ENCODE measurements at regions not wholly inside any gene's neighbourhood (a gene's known extent, or its start where the extent isn't known, plus 50 kb on each side); places are given as distances from the start of the nearest gene placed in this dataset.
"Not testable (repeated sequence)": the region's sequence is repeated elsewhere in the genome, so short reads cannot be mapped to it uniquely, and the experiment has no call there.

GRCh38 chr10:30709229-30709628 is 79.7 kb upstream of the LYZL2 start:
- Mint-ChIP-seq H3K27ac (no peak overlapping the region), H3K27me3 (ENCODE audit: low read depth) (peaks cover 4% of the 10 kb centered on the region), H3K9me3 (ENCODE audit: insufficient read depth) (peaks cover 13% of the 10 kb centered on the region), H3K36me3 (ENCODE audit: low read depth) (peaks cover 18% of the 10 kb centered on the region), H3K4me1 (ENCODE audit: low read depth) (peaks cover 25% of the 10 kb centered on the region), H3K4me3 (no peak overlapping the region)
- ATAC-seq (no peak), DNase-seq (no peak)
- POLR2A ChIA-PET = no interaction called here
- CTCF ChIA-PET = interaction anchor here (0.8 to 2.5 kb wide), 8 partner anchors 9 to 720 kb away, joined by 3 to 19 read pairs (median 4); no protein-coding TSS in a partner anchor

DNA sequence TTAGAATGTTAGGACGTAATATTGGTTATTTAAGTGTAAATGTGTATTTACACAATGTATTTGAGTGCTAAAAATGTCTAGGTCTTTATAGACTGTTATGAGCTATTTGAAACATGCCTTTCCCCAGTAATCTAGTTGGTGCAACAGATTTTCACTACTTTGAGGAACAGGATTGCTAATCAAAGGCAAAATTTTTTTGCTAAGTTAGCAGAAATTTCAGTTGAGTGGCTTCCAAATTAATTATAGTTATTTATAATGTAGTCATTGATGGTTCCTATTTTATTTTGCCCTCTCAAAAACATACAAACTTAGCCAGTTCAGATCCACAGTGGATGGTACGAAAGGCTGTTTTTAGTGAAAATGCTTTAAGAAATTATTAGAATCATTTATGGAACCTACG is 78.7 kb upstream of the LYZL2 start:
- Mint-ChIP-seq H3K27me3 (ENCODE audit: low read depth) (peaks cover 4% of the 10 kb centered on the region), H3K36me3 (ENCODE audit: low read depth) (peaks cover 14% of the 10 kb centered on the region), H3K9me3 (ENCODE audit: insufficient read depth) (peaks cover 3% of the 10 kb centered on the region), H3K27ac (no peak overlapping the region), H3K4me3 (no peak overlapping the region), H3K4me1 (ENCODE audit: low read depth) (peaks cover 35% of the 10 kb centered on the region)
- DNase-seq = no peak
- POLR2A ChIA-PET = interaction anchor here (0.8 kb wide), 1 partner anchor 425 kb away, joined by 3 read pairs; no protein-coding TSS in a partner anchor
- ATAC-seq = no peak
- CTCF ChIA-PET = interaction anchor here (0.8 to 2.5 kb wide), 10 partner anchors 8 to 721 kb away, joined by 3 to 19 read pairs (median 4); no protein-coding TSS in a partner anchor

DNA sequence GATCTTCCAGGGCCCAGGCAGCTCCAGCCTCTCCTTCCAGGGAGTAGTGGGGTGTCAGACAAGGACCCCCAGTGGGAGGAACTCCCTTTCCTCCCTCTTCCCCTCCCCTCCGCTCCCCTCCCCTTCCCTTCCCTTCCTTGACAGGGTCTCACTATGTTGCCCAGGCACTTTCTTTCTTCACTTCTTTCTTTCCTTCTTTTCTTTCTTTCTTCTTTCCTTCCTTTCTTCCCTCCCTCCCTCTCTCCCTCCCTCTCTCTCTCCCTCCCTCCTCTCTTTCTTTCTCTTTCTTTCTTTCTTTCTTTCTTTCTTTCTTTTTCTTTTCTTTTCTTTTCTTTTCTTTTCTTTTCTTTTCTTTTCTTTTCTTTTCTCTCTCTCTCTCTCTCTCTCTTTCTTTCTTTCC is 76.6 kb upstream of the LYZL2 start:
- DNase-seq; H3K4me3 Mint-ChIP-seq; ATAC-seq; H3K9me3 Mint-ChIP-seq (ENCODE audit: insufficient read depth); H3K27me3 Mint-ChIP-seq (ENCODE audit: low read depth): not testable (repeated sequence)
- peaks cover 11% of the 10 kb centered on the region for H3K36me3 Mint-ChIP-seq (ENCODE audit: low read depth)
- H3K27ac Mint-ChIP-seq = peak overlapping the region; percentile 97
- peaks cover 54% of the 10 kb centered on the region for H3K4me1 Mint-ChIP-seq (ENCODE audit: low read depth)
- CTCF ChIA-PET = interaction anchor here (1.6 to 8.0 kb wide), 3 partner anchors 11 to 19 kb away, joined by 4 to 97 read pairs (median 11); no protein-coding TSS in a partner anchor
- POLR2A ChIA-PET = interaction anchor here (1.4 to 1.7 kb wide), 2 partner anchors 10 to 30 kb away, joined by 3 to 9 read pairs; no protein-coding TSS in a partner anchor

DNA sequence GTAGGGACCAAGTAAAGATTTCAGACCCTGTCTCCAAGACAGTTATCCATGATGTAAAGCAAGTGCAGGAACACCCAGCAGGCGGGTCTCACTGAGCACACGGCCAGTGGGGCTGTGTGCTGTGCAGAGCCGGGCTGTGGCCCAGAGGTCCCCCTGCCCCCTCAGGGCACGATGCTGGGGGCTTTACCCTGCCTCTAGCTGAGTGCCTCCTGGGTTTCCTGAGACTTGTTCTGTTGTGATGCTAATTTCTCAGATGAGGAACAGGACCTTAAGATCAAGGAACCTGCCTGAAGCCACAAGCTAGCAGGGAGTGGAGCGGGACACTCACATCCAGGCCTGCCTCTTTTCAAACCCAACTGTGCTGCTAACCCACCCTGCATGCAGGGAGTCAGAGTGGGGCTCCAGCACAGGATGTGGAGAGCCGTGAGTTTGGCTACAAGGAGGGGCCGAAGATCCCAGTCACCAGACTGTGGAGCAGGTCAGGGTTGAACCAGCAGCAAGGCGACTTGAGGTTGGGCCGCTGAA is 76.1 kb upstream of the LYZL2 start:
- H3K9me3 Mint-ChIP-seq (ENCODE audit: insufficient read depth) = no peaks in the 10 kb centered on the region
- DNase-seq (peak; percentile 47), ATAC-seq (peak; percentile 16)
- H3K27me3 Mint-ChIP-seq (ENCODE audit: low read depth) = no peaks in the 10 kb centered on the region
- peaks cover 58% of the 10 kb centered on the region for H3K4me1 Mint-ChIP-seq (ENCODE audit: low read depth)
- ChIA-PET POLR2A (interaction anchor here (1.4 to 1.7 kb wide), 4 partner anchors 9 to 204 kb away, joined by 3 to 9 read pairs (median 3); no protein-coding TSS in a partner anchor), CTCF (interaction anchor here (1.0 to 8.0 kb wide), 5 partner anchors 11 to 77 kb away, joined by 3 to 97 read pairs (median 7); no protein-coding TSS in a partner anchor)
- H3K4me3 Mint-ChIP-seq = peak overlapping the region; percentile 89
- H3K27ac Mint-ChIP-seq = peak overlapping the region; percentile 97
- H3K36me3 Mint-ChIP-seq (ENCODE audit: low read depth) = peaks cover 11% of the 10 kb centered on the region

- Mint-ChIP-seq H3K4me3 (peak overlapping the region; percentile 89), H3K27me3 (ENCODE audit: low read depth) (no peaks in the 10 kb centered on the region), H3K36me3 (ENCODE audit: low read depth) (peaks cover 11% of the 10 kb centered on the region), H3K4me1 (ENCODE audit: low read depth) (peaks cover 63% of the 10 kb centered on the region), H3K27ac (peak overlapping the region; percentile 97), H3K9me3 (ENCODE audit: insufficient read depth) (no peaks in the 10 kb centered on the region)
- DNase-seq (peak; percentile 54), ATAC-seq (peak; percentile 22)
- ChIA-PET POLR2A (interaction anchor here (1.3 to 1.7 kb wide), 5 partner anchors 9 to 327 kb away, joined by 3 to 9 read pairs (median 3); partner anchors contain the start of gene ZNF438), CTCF (interaction anchor here (1.0 to 8.0 kb wide), 5 partner anchors 11 to 77 kb away, joined by 3 to 97 read pairs (median 7); no protein-coding TSS in a partner anchor)
Measured at GRCh38 chr10:30705101-30705624, 75.6 kb upstream of the LYZL2 start.

DNA sequence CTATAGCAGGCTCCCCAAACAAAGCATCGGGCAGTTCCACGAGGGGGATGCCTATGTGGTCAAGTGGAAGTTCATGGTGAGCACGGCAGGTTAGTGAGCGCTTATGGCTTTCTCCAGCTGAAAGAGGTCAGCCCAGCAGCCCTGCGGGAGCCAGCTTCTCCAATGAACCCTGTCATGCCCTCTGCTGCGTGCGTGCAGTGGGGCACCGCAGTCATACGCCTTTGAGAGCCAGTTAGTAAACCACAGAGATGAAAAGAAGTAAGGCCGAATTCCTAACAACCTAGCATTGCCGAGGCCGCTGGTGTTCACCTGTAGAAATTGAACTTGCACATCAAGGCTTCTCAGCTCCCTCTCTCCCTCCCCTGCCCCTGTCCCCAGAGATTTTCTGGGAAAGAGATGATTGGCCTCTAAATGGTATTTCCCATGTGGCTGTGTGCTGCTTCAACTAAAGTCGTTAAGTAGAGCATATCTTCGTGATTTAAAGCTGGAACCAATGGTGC is 75.1 kb upstream of the LYZL2 start:
- ChIA-PET POLR2A (interaction anchor here (1.3 to 3.4 kb wide), 6 partner anchors 8 to 327 kb away, joined by 3 to 13 read pairs (median 4); partner anchors contain the start of gene ZNF438), CTCF (interaction anchor here (1.0 to 8.0 kb wide), 5 partner anchors 10 to 78 kb away, joined by 3 to 97 read pairs (median 7); no protein-coding TSS in a partner anchor)
- H3K27ac Mint-ChIP-seq = peak overlapping the region; percentile 97
- H3K36me3 Mint-ChIP-seq (ENCODE audit: low read depth) = peaks cover 11% of the 10 kb centered on the region
- not testable (repeated sequence) for H3K9me3 Mint-ChIP-seq (ENCODE audit: insufficient read depth); H3K27me3 Mint-ChIP-seq (ENCODE audit: low read depth)
- ATAC-seq (peak; percentile 21), DNase-seq (peak; percentile 64)
- H3K4me1 Mint-ChIP-seq (ENCODE audit: low read depth) = peaks cover 68% of the 10 kb centered on the region
- peak overlapping the region; percentile 89 for H3K4me3 Mint-ChIP-seq

- Mint-ChIP-seq H3K27ac (peak overlapping the region; percentile 97), H3K36me3 (ENCODE audit: low read depth) (peaks cover 11% of the 10 kb centered on the region), H3K27me3 (ENCODE audit: low read depth) (no peaks in the 10 kb centered on the region), H3K9me3 (ENCODE audit: insufficient read depth) (no peaks in the 10 kb centered on the region), H3K4me3 (peak overlapping the region; percentile 89), H3K4me1 (ENCODE audit: low read depth) (peaks cover 74% of the 10 kb centered on the region)
- ATAC-seq = no peak
- CTCF ChIA-PET = interaction anchor here (1.0 to 8.0 kb wide), 4 partner anchors 12 to 33 kb away, joined by 3 to 97 read pairs (median 9); no protein-coding TSS in a partner anchor
- no peak for DNase-seq
- POLR2A ChIA-PET = interaction anchor here (1.0 to 3.4 kb wide), 6 partner anchors 8 to 328 kb away, joined by 3 to 13 read pairs (median 4); partner anchors contain the start of gene ZNF438
Measured at GRCh38 chr10:30704026-30704600, 74.6 kb upstream of the LYZL2 start.

- H3K36me3 Mint-ChIP-seq (ENCODE audit: low read depth) = peaks cover 11% of the 10 kb centered on the region
- not testable (repeated sequence) for H3K9me3 Mint-ChIP-seq (ENCODE audit: insufficient read depth); H3K27me3 Mint-ChIP-seq (ENCODE audit: low read depth); DNase-seq; ATAC-seq
- H3K4me1 Mint-ChIP-seq (ENCODE audit: low read depth) = peaks cover 79% of the 10 kb centered on the region
- ChIA-PET POLR2A (interaction anchor here (0.6 to 3.4 kb wide), 4 partner anchors 12 to 931 kb away, joined by 3 to 13 read pairs (median 4); no protein-coding TSS in a partner anchor), CTCF (interaction anchor here (1.0 to 8.0 kb wide), 5 partner anchors 11 to 33 kb away, joined by 3 to 97 read pairs (median 7); no protein-coding TSS in a partner anchor)
- H3K4me3 Mint-ChIP-seq = peak overlapping the region; percentile 89
- H3K27ac Mint-ChIP-seq = peak overlapping the region; percentile 97
Measured at GRCh38 chr10:30703446-30703845, 73.9 kb upstream of the LYZL2 start.

- ChIA-PET POLR2A (interaction anchor here (0.6 to 3.4 kb wide), 6 partner anchors 8 to 932 kb away, joined by 3 to 13 read pairs (median 4); no protein-coding TSS in a partner anchor), CTCF (interaction anchor here (0.7 to 8.0 kb wide), 3 partner anchors 15 to 32 kb away, joined by 3 to 97 read pairs (median 6); no protein-coding TSS in a partner anchor)
- DNase-seq = no peak
- peaks cover 85% of the 10 kb centered on the region for H3K4me1 Mint-ChIP-seq (ENCODE audit: low read depth)
- peaks cover 13% of the 10 kb centered on the region for H3K36me3 Mint-ChIP-seq (ENCODE audit: low read depth)
- peak overlapping the region; percentile 89 for H3K4me3 Mint-ChIP-seq
- H3K27me3 Mint-ChIP-seq (ENCODE audit: low read depth) = no peaks in the 10 kb centered on the region
- H3K27ac Mint-ChIP-seq = peak overlapping the region; percentile 99
- no peak for ATAC-seq
- no peaks in the 10 kb centered on the region for H3K9me3 Mint-ChIP-seq (ENCODE audit: insufficient read depth)
Measured at GRCh38 chr10:30702860-30703259, 73.3 kb upstream of the LYZL2 start.

DNA sequence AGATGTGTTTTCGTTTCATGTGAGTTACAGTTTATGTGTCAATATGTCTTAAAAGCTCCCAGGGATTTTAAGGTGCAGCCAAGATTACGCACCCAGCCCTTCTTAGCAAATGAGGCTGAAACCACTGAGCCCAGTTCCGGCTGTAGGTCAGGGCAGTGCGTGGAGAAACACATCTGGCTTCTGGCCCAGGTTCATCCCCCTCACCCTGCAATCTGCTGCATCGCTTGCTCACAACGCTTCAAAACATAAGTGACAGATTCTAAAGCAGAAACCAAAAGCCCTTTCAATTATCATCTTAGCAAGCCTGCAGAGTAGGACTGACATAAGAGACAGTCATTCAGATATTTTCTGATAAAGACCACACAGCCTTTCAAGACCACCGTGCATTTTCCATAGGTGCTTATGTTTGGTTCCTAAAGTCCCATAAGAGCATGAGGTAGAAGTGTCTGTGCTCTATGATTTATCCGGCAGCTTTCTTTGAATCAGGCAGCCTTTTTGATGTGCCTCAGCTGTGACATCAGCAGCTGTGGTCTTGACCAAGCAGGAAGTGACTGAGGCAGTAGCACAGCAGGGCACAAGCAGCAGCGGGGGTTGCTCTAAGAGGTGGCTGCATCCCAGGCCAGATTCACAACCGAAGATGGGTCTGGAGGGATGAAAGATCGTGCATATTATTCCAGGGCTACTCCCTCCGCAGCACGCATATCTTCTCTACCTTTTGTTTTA is 72.1 kb upstream of the LYZL2 start:
- Mint-ChIP-seq H3K9me3 (ENCODE audit: insufficient read depth) (no peaks in the 10 kb centered on the region), H3K36me3 (ENCODE audit: low read depth) (peaks cover 17% of the 10 kb centered on the region)

More for the DNA sequence above, 72.1 kb upstream of the LYZL2 start:
- DNase-seq = peak; percentile 82
- Mint-ChIP-seq H3K27me3 (ENCODE audit: low read depth) (no peaks in the 10 kb centered on the region), H3K27ac (peak overlapping the region; percentile 99), H3K4me3 (peak overlapping the region; percentile 89), H3K4me1 (ENCODE audit: low read depth) (peaks cover 93% of the 10 kb centered on the region)
- ChIA-PET CTCF (interaction anchor here (0.6 to 8.0 kb wide), 5 partner anchors 14 to 145 kb away, joined by 3 to 97 read pairs (median 3); no protein-coding TSS in a partner anchor), POLR2A (interaction anchor here (0.7 to 3.4 kb wide), 5 partner anchors 11 to 204 kb away, joined by 3 to 13 read pairs (median 3); no protein-coding TSS in a partner anchor)
- ATAC-seq = peak; percentile 76
